ENCODE measurements at regions not wholly inside any gene's neighbourhood (a gene's known extent, or its start where the extent isn't known, plus 50 kb on each side); places are given as distances from the start of the nearest gene placed in this dataset.

DNA sequence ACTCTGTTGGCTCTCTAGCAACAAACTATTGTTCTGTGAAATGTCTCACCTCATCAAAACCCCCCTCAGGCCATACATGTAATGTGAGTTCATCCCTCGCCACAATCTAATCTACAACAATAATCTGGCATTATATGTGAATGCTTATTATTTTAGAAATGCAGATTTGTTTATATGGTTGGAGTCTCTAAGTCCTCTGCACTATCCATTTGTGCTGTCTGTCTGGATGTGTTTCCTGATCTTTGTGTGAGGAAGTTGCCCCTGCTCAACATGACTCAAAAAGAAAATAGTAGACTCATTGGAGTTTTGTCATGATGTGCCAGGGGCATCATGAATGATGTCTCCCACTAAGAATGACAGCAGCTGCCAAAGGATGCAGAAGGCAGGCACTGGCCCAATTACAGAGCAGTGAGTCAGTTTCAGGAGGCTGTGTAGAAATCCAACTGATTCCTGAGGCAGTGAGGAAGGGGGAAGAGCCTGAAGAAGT is 161.6 kb upstream of the PDZRN3 start:
- H3K27me3 Mint-ChIP-seq (ENCODE audit: low read depth) = no peaks in the 10 kb centered on the region
- Histone ChIP-seq H2BK5ac (ENCODE audit: insufficient read length, low read length) (no peak overlapping the region), H4K20me1 (ENCODE audit: control insufficient read depth, insufficient read depth, insufficient read length) (no peaks in the 10 kb centered on the region), H3K9me3 (ENCODE audit: control insufficient read depth, low read depth, low read length) (no peaks in the 10 kb centered on the region), H3T11ph (ENCODE audit: low read length) (no peak overlapping the region), H3K4ac (ENCODE audit: low read depth, low read length) (no peak overlapping the region), H3K23me2 (ENCODE audit: insufficient read length, low read depth, low read length, poor library complexity, severe bottlenecking) (no peaks in the 10 kb centered on the region), H2BK12ac (ENCODE audit: insufficient read length, low read depth, low read length) (no peak overlapping the region), H3K4me1 (ENCODE audit: insufficient read depth, low read length) (no peaks in the 10 kb centered on the region), H4K91ac (ENCODE audit: insufficient read length, low read depth, low read length) (no peak overlapping the region), H2BK20ac (ENCODE audit: low read depth, low read length, poor library complexity, severe bottlenecking) (no peak overlapping the region), H4K5ac (ENCODE audit: insufficient read length, low read depth, low read length) (no peak overlapping the region), H3K14ac (ENCODE audit: insufficient read depth, low read length) (no peak overlapping the region), H2AK5ac (ENCODE audit: insufficient read length, low read length) (no peak overlapping the region), H4K8ac (replicated peaks; ENCODE audit: insufficient read length, low read depth, low read length) (no peak overlapping the region), H3K4me2 (ENCODE audit: insufficient read depth, insufficient read length, low read length) (no peak overlapping the region), H3K79me1 (ENCODE audit: insufficient read depth, low read depth, low read length, poor library complexity, severe bottlenecking) (no peaks in the 10 kb centered on the region), H3K27ac (ENCODE audit: insufficient read length, low read depth, low read length) (no peak overlapping the region), H3K56ac (ENCODE audit: insufficient read length, low read depth, low read length) (no peak overlapping the region), H2BK15ac (ENCODE audit: low read depth, low read length) (no peak overlapping the region), H3K9ac (ENCODE audit: extremely low read depth, insufficient read length, low read length) (no peak overlapping the region), H3K27me3 (ENCODE audit: insufficient read depth, low read length) (no peaks in the 10 kb centered on the region), H3K18ac (ENCODE audit: insufficient read length, low read depth, low read length) (no peak overlapping the region), H2AFZ (ENCODE audit: low read length) (no peak overlapping the region), H3K79me2 (ENCODE audit: insufficient read depth, low read length) (no peaks in the 10 kb centered on the region), H2BK120ac (ENCODE audit: low read depth, low read length, poor library complexity, severe bottlenecking) (no peak overlapping the region), H3K23ac (ENCODE audit: insufficient read length, low read depth, low read length) (no peak overlapping the region)
- no peak for DNase-seq
- H3K4me1 Mint-ChIP-seq = peaks cover 19 to 20% of the 10 kb centered on the region in 2 experiments
- H3K4me3 Mint-ChIP-seq = no peak overlapping the region
- no peak overlapping the region for H3K27ac Mint-ChIP-seq
- no CpG with 5 or more reads among the region's 1 CpG for WGBS (ENCODE audit: extremely low coverage, insufficient read length, low lambda C conversion rate)
- H3K9me3 Mint-ChIP-seq = no peaks in the 10 kb centered on the region
- no peaks in the 10 kb centered on the region for H3K36me3 Mint-ChIP-seq (ENCODE audit: insufficient read depth in 1 of 3, low read depth in 3 of 3)
- TF ChIP-seq, protein P1, sequence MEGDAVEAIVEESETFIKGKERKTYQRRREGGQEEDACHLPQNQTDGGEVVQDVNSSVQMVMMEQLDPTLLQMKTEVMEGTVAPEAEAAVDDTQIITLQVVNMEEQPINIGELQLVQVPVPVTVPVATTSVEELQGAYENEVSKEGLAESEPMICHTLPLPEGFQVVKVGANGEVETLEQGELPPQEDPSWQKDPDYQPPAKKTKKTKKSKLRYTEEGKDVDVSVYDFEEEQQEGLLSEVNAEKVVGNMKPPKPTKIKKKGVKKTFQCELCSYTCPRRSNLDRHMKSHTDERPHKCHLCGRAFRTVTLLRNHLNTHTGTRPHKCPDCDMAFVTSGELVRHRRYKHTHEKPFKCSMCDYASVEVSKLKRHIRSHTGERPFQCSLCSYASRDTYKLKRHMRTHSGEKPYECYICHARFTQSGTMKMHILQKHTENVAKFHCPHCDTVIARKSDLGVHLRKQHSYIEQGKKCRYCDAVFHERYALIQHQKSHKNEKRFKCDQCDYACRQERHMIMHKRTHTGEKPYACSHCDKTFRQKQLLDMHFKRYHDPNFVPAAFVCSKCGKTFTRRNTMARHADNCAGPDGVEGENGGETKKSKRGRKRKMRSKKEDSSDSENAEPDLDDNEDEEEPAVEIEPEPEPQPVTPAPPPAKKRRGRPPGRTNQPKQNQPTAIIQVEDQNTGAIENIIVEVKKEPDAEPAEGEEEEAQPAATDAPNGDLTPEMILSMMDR (conservative IDR thresholded peaks at IDR 0.05) = no peak

All from H9 (cell line).